Neural progenitor cell (in vitro differentiated cells): ENCODE measurements at regions not wholly inside any gene's neighbourhood (a gene's known extent, or its start where the extent isn't known, plus 50 kb on each side); places are given as distances from the start of the nearest gene placed in this dataset.
"Not testable (repeated sequence)": the region's sequence is repeated elsewhere in the genome, so short reads cannot be mapped to it uniquely, and the experiment has no call there.

Experiments
- DNase-seq: peaks from one replicate; pipeline ENCODE4 v3.0.0-alpha.2; 2016; ENCODE audit warnings: low spot score
- H2AFZ ChIP-seq: fragments of 200-600 bp; sonication (generic); replicated peaks from 2 replicates; pipeline ENCODE4 v1.6.1; 2016; ENCODE audit warnings: antibody characterized with exemption
- H3F3A ChIP-seq: fragments of 200-600 bp; sonication (generic); 2 replicates; pipeline ENCODE4 v1.6.1; 2016; ENCODE audit warnings: antibody characterized with exemption, low read depth
- H3K27ac ChIP-seq: fragments of 200-600 bp; sonication (generic); 2 replicates; pipeline ENCODE4 v1.5.1; 2016; ENCODE audit warnings: mild to moderate bottlenecking
- H3K27me3 ChIP-seq: fragments of 200-600 bp; sonication (generic); 2 replicates; pipeline ENCODE4 v1.6.1; 2016; ENCODE audit warnings: mild to moderate bottlenecking, moderate library complexity
- H3K36me3 ChIP-seq: fragments of 200-600 bp; sonication (generic); 2 replicates; pipeline ENCODE4 v1.5.1; 2016
- H3K4me1 ChIP-seq: fragments of 200-600 bp; sonication (generic); 2 replicates; pipeline ENCODE4 v1.6.1; 2016; ENCODE audit warnings: mixed run types
- H3K4me2 ChIP-seq: fragments of 200-600 bp; sonication (generic); 2 replicates; pipeline ENCODE4 v1.6.1; 2016
- H3K4me3 ChIP-seq: fragments of 200-600 bp; sonication (generic); 2 replicates; pipeline ENCODE4 v1.5.1; 2016
- H3K79me2 ChIP-seq: fragments of 200-600 bp; sonication (generic); 2 replicates; pipeline ENCODE4 v1.6.1; 2016; ENCODE audit warnings: low read depth
- H3K9ac ChIP-seq: fragments of 200-600 bp; sonication (generic); 2 replicates; pipeline ENCODE4 v1.6.1; 2016
- H3K9me3 ChIP-seq: fragments of 200-600 bp; sonication (generic); 2 replicates; pipeline ENCODE4 v1.5.1; 2016; ENCODE audit warnings: low read depth
- H4K20me1 ChIP-seq: fragments of 200-600 bp; sonication (generic); 2 replicates; pipeline ENCODE4 v1.6.1; 2016; ENCODE audit warnings: low read depth
- H3K27ac Mint-ChIP-seq: 3 replicates; pipeline ENCODE4 v1.8.0; 2021; ENCODE audit warnings: mixed read lengths
- H3K27me3 Mint-ChIP-seq: 2 replicates; pipeline ENCODE4 v1.8.0; 2022; ENCODE audit warnings: low read depth, mild to moderate bottlenecking, inconsistent platforms, moderate library complexity, mixed read lengths; ENCODE audit not compliant: insufficient read depth
- H3K36me3 Mint-ChIP-seq: 3 replicates; pipeline ENCODE4 v1.8.0; 2021; ENCODE audit warnings: mixed read lengths
- H3K4me1 Mint-ChIP-seq: 3 replicates; pipeline ENCODE4 v1.8.0; 2021; ENCODE audit warnings: mixed read lengths
- H3K4me3 Mint-ChIP-seq: 3 replicates; pipeline ENCODE4 v1.8.0; 2021; ENCODE audit warnings: mild to moderate bottlenecking, moderate library complexity, mixed read lengths
- H3K9me3 Mint-ChIP-seq: 3 replicates; pipeline ENCODE4 v1.8.0; 2020; ENCODE audit warnings: mixed read lengths
- CTCF ChIP-seq: fragments of 200-600 bp; sonication (generic); IDR thresholded peaks from 2 replicates; pipeline ENCODE4 v1.5.1; 2017; ENCODE audit warnings: antibody characterized with exemption, mild to moderate bottlenecking
- EZH2 ChIP-seq: fragments of 200-600 bp; sonication (generic); IDR thresholded peaks from 2 replicates; pipeline ENCODE4 v1.6.1; 2017; ENCODE audit warnings: antibody characterized with exemption, mild to moderate bottlenecking, moderate library complexity
- EZH2phosphoT487 ChIP-seq: fragments of 200-600 bp; sonication (generic); IDR thresholded peaks from 2 replicates; pipeline ENCODE4 v1.6.1; 2017; ENCODE audit warnings: antibody characterized with exemption

GRCh38 chr17:52895272-52895671, 736.8 kb upstream of the CA10 start:
- no peak overlapping the region for H3K27ac Mint-ChIP-seq

GRCh38 chr17:52892334-52892733, 733.8 kb upstream of the CA10 start:
- Mint-ChIP-seq H3K36me3 (no peaks in the 10 kb centered on the region), H3K4me1 (no peaks in the 10 kb centered on the region)

More at GRCh38 chr17:52895272-52895671, 736.8 kb upstream of the CA10 start:
- H2AFZ ChIP-seq, result no peak overlapping the region
- H4K20me1 ChIP-seq, result no peaks in the 10 kb centered on the region
- no peaks in the 10 kb centered on the region for H3K36me3 ChIP-seq
- H3K4me1 Mint-ChIP-seq, result no peaks in the 10 kb centered on the region
- H3K27ac ChIP-seq, result no peak overlapping the region
- H3K4me3 ChIP-seq, result no peak overlapping the region
- TF ChIP-seq EZH2 (no peak), EZH2phosphoT487 (no peak)
- H3K4me3 Mint-ChIP-seq, result no peak overlapping the region
- H3K79me2 ChIP-seq, result no peaks in the 10 kb centered on the region
- DNase-seq, result no peak
- H3K9me3 ChIP-seq, result no peaks in the 10 kb centered on the region
- no peaks in the 10 kb centered on the region for H3K4me1 ChIP-seq
- no peaks in the 10 kb centered on the region for H3K9me3 Mint-ChIP-seq
- no peaks in the 10 kb centered on the region for H3K27me3 Mint-ChIP-seq
- H3K9ac ChIP-seq, result no peak overlapping the region
- no peaks in the 10 kb centered on the region for H3K27me3 ChIP-seq
- no peak overlapping the region for H3K4me2 ChIP-seq
- H3F3A ChIP-seq, result no peaks in the 10 kb centered on the region
- no peaks in the 10 kb centered on the region for H3K36me3 Mint-ChIP-seq

GRCh38 chr17:52885882-52886281, 727.4 kb upstream of the CA10 start:
- Mint-ChIP-seq H3K9me3 (peaks cover 4% of the 10 kb centered on the region), H3K27ac (no peak overlapping the region), H3K36me3 (no peaks in the 10 kb centered on the region), H3K4me3 (no peak overlapping the region), H3K4me1 (peaks cover 4% of the 10 kb centered on the region), H3K27me3 (no peaks in the 10 kb centered on the region)
- Histone ChIP-seq H3K4me2 (no peak overlapping the region), H3K9me3 (no peaks in the 10 kb centered on the region), H2AFZ (no peak overlapping the region), H3K4me3 (no peak overlapping the region), H3K9ac (no peak overlapping the region), H3K79me2 (no peaks in the 10 kb centered on the region), H3F3A (no peaks in the 10 kb centered on the region), H3K27me3 (no peaks in the 10 kb centered on the region), H3K36me3 (no peaks in the 10 kb centered on the region), H3K27ac (no peak overlapping the region), H4K20me1 (no peaks in the 10 kb centered on the region), H3K4me1 (no peaks in the 10 kb centered on the region)
- DNase-seq, result peak; percentile 1
- no peak for TF ChIP-seq EZH2phosphoT487
- no peak for TF ChIP-seq EZH2
- no peak for TF ChIP-seq CTCF

More at GRCh38 chr17:52892334-52892733, 733.8 kb upstream of the CA10 start:
- H2AFZ ChIP-seq, result no peak overlapping the region
- H3K27me3 Mint-ChIP-seq, result no peaks in the 10 kb centered on the region
- no peak overlapping the region for H3K9ac ChIP-seq
- no peaks in the 10 kb centered on the region for H3K79me2 ChIP-seq
- no peak overlapping the region for H3K4me3 Mint-ChIP-seq
- no peak overlapping the region for H3K27ac ChIP-seq
- no peaks in the 10 kb centered on the region for H3K9me3 ChIP-seq
- H3K4me2 ChIP-seq, result no peak overlapping the region
- DNase-seq, result no peak
- TF ChIP-seq CTCF (no peak), EZH2phosphoT487 (no peak)
- H4K20me1 ChIP-seq, result no peaks in the 10 kb centered on the region
- H3F3A ChIP-seq, result no peaks in the 10 kb centered on the region
- H3K36me3 ChIP-seq, result no peaks in the 10 kb centered on the region
- no peaks in the 10 kb centered on the region for H3K4me1 ChIP-seq
- no peak overlapping the region for H3K27ac Mint-ChIP-seq
- H3K27me3 ChIP-seq, result no peaks in the 10 kb centered on the region
- H3K9me3 Mint-ChIP-seq, result no peaks in the 10 kb centered on the region
- H3K4me3 ChIP-seq, result no peak overlapping the region

- H3K27ac Mint-ChIP-seq, DNase-seq, H3K9me3 ChIP-seq, H3K9ac ChIP-seq, H3K27me3 Mint-ChIP-seq, H3K4me3 Mint-ChIP-seq, H3K4me3 ChIP-seq, H3K4me1 ChIP-seq, H3K9me3 Mint-ChIP-seq, H3K79me2 ChIP-seq, H2AFZ ChIP-seq, H4K20me1 ChIP-seq, H3K27ac ChIP-seq, H3K36me3 Mint-ChIP-seq, H3K27me3 ChIP-seq, H3F3A ChIP-seq, H3K4me1 Mint-ChIP-seq, H3K4me2 ChIP-seq, H3K36me3 ChIP-seq: not testable (repeated sequence)
Measured at GRCh38 chr17:52883907-52884491, 725.5 kb upstream of the CA10 start.

GRCh38 chr17:52846767-52847166, 688.3 kb upstream of the CA10 start:
- not testable (repeated sequence) for H3K79me2 ChIP-seq, H4K20me1 ChIP-seq, H3K36me3 Mint-ChIP-seq, DNase-seq, H3K4me1 Mint-ChIP-seq, H3K4me2 ChIP-seq, H3K36me3 ChIP-seq, H3K4me3 ChIP-seq, H3K9ac ChIP-seq, H3F3A ChIP-seq, H3K27ac ChIP-seq, H3K9me3 ChIP-seq, H3K27me3 Mint-ChIP-seq, H3K9me3 Mint-ChIP-seq, H3K27ac Mint-ChIP-seq, H3K27me3 ChIP-seq, H3K4me1 ChIP-seq, H2AFZ ChIP-seq, H3K4me3 Mint-ChIP-seq
